ENCODE measurements at regions not wholly inside any gene's neighbourhood (a gene's known extent, or its start where the extent isn't known, plus 50 kb on each side); places are given as distances from the start of the nearest gene placed in this dataset.
"Not testable (repeated sequence)": the region's sequence is repeated elsewhere in the genome, so short reads cannot be mapped to it uniquely, and the experiment has no call there.

DNA sequence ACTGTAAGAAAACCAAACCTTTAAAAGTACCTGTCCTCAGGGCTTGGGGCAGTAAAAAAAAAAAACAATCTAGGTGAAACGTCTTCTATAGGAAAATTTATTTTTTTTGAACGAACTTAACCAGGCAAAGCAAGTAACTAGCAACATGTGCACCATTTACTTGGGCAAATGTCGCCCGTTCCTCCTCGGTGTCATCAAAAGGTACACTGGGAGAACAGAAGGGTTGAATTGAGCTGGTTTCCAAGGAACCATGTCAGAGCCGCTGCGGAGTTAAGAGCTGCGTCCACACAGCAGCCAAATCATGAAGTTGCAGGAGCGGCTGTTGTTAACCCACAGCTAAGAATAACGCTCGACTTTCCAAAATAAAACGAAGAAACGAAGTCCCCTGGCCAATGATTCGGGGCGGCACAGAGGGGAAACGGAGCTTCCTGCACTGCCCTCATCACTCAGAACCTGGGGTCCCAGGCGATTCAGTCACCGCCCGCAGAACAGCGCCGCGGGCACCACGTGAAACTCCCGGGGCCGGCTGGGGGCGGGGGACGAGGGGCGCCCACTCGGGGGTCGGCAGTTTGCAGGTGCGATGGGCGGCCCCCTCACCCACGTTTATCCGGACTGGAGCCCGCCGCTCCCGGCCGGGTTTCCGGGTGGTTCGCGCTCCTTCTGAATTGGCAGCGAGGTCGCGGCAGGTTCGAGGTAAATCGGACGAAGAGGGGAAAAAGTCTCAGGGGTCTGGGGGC is 53.6 kb upstream of the PLGLB1 start:
- H3K4me3 ChIP-seq (ENCODE audit: low read depth, low read length): peak overlapping the region; percentile 66

DNA sequence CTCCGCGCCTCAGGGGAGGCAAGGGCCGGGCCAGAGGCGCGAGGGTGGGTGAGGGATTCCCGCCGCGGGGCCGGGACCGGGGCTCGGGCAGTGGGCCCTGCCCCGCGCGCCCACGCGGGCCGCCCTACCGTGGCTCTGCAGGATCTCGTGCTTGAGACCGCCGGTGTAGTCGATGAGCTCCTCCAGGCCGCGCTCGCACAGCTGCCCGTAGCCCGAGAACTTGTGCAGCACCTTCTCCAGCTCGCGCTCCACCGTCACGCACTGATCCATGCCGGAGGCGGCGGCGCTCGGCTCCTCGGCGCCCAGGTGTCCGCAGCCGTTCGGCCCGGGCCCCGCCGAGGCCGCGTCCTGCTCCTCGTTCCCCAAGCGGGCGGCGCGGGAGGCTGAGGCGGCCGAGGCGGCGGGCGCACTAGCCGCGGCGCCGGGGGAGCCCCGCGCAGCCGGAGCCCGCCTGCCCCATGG is 54.2 kb upstream of the PLGLB1 start:
- DNase-seq (ENCODE audit: low read depth): peak; percentile 40
- H3K4me3 ChIP-seq (ENCODE audit: low read depth, low read length): peak overlapping the region; percentile 66

More for the DNA sequence above, 53.6 kb upstream of the PLGLB1 start:
- not testable (repeated sequence) for DNase-seq (ENCODE audit: low read depth)

DNA sequence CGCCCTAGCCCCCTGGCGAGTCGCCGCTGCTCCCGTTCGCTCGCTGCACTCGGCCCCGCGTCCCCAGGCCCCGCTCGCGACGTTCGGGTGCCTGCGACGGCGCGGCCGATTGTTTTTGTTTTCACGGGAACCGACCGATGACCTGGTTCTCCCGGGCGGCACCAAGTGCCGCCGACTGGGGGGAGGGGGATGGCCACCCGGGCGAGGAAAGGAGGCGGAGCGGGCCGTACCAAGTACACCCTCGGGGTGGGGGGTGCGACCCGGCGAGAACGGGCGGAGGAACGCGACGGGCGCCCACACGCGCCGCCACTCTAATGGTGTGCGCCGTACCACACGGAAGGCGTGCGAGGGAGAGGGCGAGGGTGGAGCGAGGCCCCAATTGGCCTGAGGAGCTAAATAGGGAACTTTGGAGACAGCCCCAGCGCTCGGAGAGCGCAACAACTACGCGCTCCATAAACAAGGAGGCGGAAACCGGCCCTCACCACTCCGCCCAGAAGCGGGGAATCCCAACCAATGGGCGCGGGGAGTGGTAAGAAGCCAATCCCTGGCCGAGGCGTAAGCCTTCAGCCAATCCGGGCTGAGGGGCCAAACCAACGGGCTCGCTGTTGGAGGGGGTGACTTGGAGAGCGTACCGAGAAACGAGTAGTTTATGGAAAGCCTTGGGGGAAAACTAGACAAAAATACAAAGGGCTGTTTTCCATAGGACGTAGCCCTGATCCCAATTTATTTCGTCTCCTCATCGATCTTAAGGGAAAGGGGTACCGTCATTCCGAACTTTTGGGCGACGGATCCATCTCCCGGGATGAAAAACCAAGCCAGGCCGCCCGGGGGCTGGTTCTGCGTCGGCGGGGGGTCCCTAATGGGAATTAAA is 54.8 kb upstream of the PLGLB1 start:
- DNase-seq (ENCODE audit: low read depth): peak; percentile 89
- peak overlapping the region; percentile 69 for H3K4me3 ChIP-seq (ENCODE audit: low read depth, low read length)

DNA sequence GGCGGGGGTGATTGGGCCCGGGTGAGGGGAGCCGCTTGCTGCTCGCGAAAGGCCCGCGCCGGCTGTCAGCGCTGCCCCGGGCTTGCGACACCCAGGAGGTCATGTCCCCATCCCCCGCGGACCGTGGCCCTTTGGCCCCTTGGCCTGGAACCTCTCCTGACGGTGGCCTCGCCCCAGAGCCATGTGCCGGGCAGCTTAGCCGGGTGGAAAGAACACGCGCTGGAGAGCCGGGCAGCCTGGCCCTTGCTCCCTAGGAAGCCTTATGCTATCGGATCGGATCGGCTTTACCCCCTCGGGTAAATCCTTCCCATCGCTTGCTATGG is 55.4 kb upstream of the PLGLB1 start:
- peak overlapping the region; percentile 69 for H3K4me3 ChIP-seq (ENCODE audit: low read depth, low read length)
- DNase-seq (ENCODE audit: low read depth): not testable (repeated sequence)

DNA sequence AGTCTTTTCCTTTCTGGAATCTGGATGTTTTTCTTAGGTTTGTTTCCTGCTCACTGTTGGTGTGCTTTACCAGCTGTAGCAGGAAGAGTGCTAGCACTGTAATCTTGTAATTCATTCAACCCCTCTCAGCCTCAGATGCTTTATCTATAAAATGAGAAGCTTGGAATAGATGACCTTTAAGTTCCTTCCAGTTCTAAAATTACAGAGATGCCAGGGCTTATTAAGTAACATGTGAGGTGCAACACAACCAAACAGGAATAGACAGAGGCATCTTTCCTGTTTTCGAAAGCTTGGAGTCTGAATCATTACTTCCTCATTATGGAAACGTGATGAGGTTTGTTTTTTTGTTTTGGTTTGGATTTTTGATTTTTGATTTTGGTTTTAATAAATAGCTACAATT is 60.1 kb upstream of the PLGLB1 start:
- not testable (repeated sequence) for H3K4me3 ChIP-seq (ENCODE audit: low read depth, low read length); DNase-seq (ENCODE audit: low read depth)

DNA sequence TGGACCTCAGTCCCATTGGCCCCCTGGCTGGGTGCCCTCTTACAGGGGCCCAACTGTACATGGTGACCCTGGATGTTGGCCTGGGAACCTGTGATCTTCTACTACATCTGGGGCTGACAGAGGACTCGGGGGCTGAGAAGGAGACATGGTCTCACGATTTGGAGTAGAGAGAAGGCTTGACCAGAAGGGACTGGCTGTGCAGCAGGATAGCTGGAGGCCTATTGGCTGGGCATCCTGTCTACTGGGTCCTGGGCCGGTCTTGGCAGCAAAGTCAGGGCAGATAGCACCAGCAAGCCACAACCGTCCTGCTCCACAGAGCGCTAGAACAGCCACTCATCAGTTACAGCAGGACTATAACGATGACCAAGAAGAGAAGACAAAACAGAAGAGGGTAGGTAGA is 66.4 kb upstream of the PLGLB1 start:
- DNase-seq (ENCODE audit: low read depth); H3K4me3 ChIP-seq (ENCODE audit: low read depth, low read length): not testable (repeated sequence)

DNA sequence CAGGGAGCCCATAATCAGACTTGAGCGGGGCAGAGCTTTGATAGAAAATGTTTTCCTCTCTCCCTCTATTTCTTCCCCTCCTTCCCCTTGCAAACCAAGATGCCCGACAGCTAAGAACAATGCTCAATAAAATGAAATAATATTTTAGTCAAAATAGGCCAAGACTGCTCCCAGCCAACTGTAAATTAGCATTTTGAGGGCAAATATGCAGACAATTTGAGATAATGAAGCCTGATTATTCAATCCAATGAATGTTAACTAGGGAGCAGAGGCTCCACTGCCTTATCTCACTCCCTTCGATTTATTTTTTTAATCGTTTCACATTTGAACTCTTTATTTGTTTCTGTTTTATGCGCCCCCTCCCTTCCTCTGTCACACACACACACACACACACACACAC is 67.8 kb upstream of the PLGLB1 start:
- H3K4me3 ChIP-seq (ENCODE audit: low read depth, low read length); DNase-seq (ENCODE audit: low read depth): not testable (repeated sequence)

DNA sequence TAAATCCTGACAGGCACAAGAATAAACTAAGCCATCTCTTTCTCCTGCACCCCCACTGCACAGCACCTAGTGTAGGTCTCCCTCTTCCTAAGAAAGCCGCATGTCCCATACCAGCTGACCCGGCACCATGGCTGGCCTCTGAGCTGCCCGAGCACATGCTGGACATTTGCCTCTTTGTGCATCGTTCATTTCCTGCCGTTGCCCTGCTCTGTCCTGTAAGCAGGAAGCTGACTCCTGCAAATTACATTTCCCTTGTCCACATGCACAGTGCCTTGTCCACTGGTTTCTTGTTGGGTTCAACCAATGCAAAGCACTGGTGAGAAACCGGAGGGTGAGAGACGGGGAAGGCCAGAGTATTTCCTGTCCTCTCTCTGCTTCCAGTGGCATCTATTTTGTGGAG is 71.6 kb upstream of the PLGLB1 start:
- not testable (repeated sequence) for H3K4me3 ChIP-seq (ENCODE audit: low read depth, low read length)

DNA sequence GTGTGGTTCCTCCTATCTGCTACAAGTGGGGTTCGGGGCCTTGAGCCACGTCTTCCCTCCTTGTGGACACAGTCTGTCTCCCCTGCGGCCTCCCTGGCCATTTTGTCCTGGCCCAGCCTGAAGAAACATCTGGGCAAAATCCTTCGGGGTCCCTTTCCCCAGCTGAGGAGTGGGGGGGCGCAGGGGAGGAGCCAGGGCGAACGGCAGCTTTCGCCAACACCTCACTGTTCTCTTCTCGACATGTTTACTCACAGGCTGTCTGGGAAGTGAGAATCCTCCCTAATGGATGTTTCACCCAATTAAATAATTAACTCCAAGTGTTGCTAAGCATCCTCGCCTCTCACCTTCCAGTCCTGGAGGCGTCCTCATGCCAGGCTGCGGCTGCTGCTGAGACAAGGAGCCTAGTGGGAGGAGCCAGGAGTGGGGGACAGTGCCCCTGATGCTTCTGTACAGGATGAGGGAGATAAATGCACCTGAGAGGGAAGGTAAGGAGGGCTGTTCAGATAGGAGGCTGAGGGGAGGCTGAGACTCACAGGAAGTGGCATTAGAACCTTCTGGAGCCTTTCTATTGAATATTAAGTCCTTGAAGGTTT is 72.4 kb upstream of the PLGLB1 start:
- not testable (repeated sequence) for H3K4me3 ChIP-seq (ENCODE audit: low read depth, low read length); DNase-seq (ENCODE audit: low read depth)

More for the DNA sequence above, 71.6 kb upstream of the PLGLB1 start:
- DNase-seq (ENCODE audit: low read depth): not testable (repeated sequence)

DNA sequence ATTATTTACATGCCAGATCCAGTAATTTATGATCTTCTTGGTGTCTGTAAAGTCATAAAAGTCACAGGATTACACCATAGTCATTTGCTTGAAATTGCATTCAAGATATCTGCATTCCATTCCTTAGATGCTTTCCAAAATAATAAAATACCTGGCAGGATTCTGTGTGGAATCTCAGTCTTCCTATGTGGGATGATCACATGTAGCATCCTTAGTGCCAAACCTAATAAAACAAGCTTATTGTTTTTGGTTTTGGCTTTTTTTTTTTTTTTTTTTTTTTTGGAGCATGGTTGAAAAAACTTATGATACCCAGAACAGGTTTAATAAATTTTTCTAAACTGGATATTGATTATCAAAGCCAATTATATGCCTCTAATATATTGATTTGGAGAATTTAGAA is 74.2 kb upstream of the PLGLB1 start:
- not testable (repeated sequence) for H3K4me3 ChIP-seq (ENCODE audit: low read depth, low read length)
- DNase-seq (ENCODE audit: low read depth): peak; percentile 6

DNA sequence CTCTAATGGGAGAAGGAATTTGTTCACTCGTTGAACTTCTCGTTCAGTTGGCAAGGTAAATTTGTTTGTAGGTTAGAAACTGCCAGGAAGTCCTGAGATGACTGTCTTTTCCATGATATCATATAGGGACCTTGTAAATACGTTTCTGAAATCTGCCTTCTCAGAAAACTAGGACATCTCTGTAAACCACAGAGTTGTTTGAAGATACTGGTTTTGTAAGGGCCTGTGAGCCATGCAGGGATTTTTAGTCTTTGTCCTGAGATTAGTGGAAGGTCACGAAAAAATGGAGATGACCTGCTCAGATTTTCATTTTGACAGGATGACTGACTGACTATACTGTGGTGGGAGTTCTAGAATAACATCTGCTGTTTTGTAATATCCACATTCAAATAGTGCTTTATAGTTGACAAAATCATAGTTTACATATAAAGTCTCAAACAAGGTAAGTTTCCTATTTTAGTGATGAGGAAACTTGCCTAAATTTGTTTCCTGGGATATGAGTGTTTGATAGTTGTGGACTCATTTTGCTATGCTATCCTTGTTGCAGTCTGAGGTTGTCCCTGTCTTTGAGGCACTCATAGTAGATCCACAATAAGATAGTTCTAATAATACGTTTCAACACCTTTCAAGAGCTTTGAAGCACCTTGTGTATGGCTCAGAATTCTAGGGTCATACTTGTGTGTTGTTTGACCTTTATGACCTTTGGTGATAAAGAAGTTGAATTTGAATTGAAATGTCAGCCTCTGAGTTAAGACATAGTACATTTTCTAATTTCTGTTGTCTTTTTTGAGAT is 107.3 kb upstream of the PLGLB1 start:
- DNase-seq (ENCODE audit: low read depth); H3K4me3 ChIP-seq (ENCODE audit: low read depth, low read length): not testable (repeated sequence)

DNA sequence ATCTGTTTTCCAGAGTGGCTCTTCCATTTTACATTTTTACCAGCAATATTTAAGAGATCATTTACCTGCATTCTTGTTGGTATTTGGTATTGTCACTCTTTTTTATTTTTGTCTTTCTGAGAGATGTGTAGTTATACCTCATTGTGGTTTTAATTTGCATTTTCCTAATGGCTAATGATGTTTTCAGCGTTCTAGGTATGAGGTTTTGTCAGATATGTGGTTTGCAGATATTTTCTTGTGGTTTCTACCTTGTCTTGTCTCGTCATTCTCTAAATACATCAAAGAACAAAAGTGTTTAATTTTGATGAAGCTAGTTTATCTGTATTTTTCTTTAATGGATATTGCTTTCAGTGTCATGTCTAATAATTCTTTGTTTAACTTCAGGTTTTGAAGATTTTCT is 110.9 kb upstream of the PLGLB1 start:
- H3K4me3 ChIP-seq (ENCODE audit: low read depth, low read length); DNase-seq (ENCODE audit: low read depth): not testable (repeated sequence)

DNA sequence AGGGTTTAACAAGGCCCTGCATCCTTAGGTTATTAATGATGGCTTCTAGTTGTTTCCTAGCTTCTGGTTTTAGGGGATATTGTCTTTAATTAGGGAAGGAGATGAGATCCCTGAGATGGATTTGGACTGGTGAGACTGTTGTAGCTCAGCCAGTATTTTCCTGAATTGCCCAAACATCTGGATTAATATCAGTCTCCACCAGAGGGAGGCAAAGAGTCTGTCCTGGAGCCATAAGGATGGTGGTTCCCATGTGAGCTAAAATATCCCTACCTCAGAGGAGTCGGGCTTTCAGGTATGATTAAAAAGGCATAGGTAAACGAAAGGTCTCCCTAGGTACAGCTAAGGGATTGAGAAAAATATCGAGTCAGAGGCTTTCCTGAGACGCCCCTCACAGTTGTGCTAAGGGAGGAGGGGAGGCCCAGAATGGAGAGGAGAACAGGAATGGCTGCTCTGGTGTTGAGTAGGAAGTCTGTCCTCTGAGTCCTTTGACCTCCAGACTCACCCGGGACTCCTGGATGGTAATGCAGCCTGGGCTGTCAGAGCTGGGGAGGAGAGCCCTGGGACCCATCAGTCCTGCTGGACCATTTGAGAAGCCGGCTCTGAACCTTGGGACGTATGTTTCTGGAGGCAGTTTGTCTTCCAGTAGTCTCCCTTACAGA is 130.3 kb upstream of the PLGLB1 start:
- not testable (repeated sequence) for DNase-seq (ENCODE audit: low read depth); H3K4me3 ChIP-seq (ENCODE audit: low read depth, low read length)

DNA sequence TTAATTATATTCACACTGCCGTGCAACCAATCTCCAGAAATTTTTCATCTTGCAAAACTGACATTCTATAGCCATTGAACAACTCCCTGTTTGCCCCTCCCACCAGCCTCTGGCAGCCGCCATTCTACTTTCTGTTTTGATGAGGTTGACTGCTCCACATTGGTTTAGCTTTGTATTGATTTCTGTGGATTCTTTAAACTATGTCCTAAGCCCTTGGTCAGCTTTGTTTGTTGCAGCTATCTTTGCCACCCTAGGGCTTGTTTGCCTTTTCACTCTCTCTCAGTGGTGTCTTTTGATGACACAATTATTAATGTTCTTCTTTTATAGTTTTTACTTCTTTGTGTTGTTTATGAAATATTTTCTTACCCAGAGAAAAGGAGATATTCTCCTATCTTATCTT is 152.8 kb upstream of the PLGLB1 start:
- DNase-seq (ENCODE audit: low read depth); H3K4me3 ChIP-seq (ENCODE audit: low read depth, low read length): not testable (repeated sequence)

DNA sequence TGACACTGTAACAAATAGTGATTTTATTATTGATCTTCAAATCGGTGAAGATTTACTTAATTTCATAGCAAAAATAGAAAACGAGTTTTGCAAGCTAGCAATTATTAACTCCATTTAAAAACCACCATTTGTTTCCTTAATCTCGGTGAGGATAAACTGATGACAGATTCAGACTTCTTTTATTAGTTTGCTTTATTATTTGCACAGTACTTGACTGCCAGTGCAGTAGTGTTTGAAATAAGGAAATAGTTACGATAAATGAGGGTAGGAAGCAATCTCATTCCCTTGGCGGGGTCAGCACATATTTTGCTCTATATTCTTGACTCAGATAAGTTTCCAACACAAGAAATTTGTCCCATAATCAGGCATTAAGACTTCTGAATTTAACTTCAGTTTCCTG is 161.7 kb upstream of the PLGLB1 start:
- not testable (repeated sequence) for DNase-seq (ENCODE audit: low read depth); H3K4me3 ChIP-seq (ENCODE audit: low read depth, low read length)

DNA sequence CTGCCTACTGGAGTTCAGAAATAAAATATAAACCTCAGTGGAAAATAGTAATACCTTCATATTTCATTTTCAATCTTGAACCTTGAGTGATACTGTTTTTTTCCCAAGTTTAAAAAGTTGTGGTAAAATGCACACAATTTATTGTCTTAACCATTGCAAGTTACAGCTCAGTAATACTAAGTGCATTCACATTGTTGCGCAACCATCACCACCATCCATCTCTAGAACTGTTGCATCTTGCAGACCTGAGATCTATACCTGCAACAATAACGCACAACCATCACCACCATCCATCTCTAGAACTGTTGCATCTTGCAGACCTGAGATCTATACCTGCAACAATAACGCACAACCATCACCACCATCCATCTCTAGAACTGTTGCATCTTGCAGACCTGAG is 162.6 kb upstream of the PLGLB1 start:
- not testable (repeated sequence) for H3K4me3 ChIP-seq (ENCODE audit: low read depth, low read length); DNase-seq (ENCODE audit: low read depth)

DNA sequence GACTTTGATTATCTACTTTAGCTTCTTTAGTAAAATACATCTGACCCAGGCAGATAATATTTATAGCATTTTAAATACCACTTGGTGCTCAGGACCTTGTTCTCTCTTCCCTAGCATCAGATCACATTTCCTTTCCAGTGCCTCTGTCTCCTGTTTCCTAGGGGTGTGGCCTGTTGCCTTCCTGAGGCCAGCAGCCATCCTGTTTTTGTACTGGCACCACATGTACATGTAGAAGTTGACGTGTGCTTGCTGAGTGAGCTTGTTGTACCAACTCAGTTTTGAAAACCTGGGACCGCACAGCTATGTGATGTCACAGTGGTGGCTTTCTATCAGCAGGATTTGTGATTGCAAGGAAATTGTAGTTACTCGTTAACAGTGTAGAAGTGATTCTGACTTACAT is 167.6 kb upstream of the PLGLB1 start:
- DNase-seq (ENCODE audit: low read depth); H3K4me3 ChIP-seq (ENCODE audit: low read depth, low read length): not testable (repeated sequence)

DNA sequence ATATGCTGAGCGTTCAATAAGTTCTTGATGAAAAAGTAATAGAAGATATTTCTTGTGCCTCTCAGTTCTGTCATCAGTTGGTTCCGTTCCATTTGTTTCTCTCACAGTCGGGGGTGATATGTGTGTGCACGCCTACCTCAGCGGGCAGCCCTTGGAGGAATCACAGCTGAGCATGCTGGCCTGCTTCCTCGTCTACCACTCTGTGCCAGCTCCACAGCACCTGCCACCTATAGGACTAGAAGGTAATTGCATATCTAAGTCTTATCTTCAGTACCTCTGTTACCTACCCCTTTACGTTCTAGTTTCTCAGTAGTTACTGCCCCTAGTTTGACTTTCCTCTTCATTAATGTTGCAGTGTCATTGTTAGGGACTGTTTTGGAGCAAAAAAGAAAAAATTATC is 171.7 kb upstream of the PLGLB1 start:
- not testable (repeated sequence) for DNase-seq (ENCODE audit: low read depth); H3K4me3 ChIP-seq (ENCODE audit: low read depth, low read length)

Data from fibroblast of the aortic adventitia (primary cell).